ENCODE measurements at regions not wholly inside any gene's neighbourhood (a gene's known extent, or its start where the extent isn't known, plus 50 kb on each side); places are given as distances from the start of the nearest gene placed in this dataset.

- Histone ChIP-seq H3K79me1 (ENCODE audit: low read length) (peaks cover 9% of the 10 kb centered on the region), H3K36me3 (ENCODE audit: control insufficient read depth in 1 of 2, insufficient read depth in 2 of 2, low read length in 2 of 2) (peaks cover 0 to 3% of the 10 kb centered on the region in 2 experiments), H3K9me3 (ENCODE audit: insufficient read depth, low read depth, low read length) (no peaks in the 10 kb centered on the region), H2BK120ac (ENCODE audit: insufficient read depth, low read length, poor library complexity) (no peak overlapping the region), H2BK5ac (ENCODE audit: low read depth, low read length, poor library complexity) (no peak overlapping the region), H3K4me3 (ENCODE audit: low read depth, low read length) (no peak overlapping the region), H2AFZ (ENCODE audit: insufficient read depth, low read length, poor library complexity) (no peak overlapping the region), H3K18ac (ENCODE audit: low read length) (no peak overlapping the region), H4K91ac (ENCODE audit: low read depth, low read length) (no peak overlapping the region), H3K23ac (ENCODE audit: low read length) (no peak overlapping the region), H3K4me2 (ENCODE audit: low read length) (no peak overlapping the region), H3K79me2 (ENCODE audit: control insufficient read depth, insufficient read depth, low read length, poor library complexity) (no peaks in the 10 kb centered on the region), H3K4ac (ENCODE audit: low read depth, low read length) (no peak overlapping the region), H3K9ac (ENCODE audit: low read length) (no peak overlapping the region), H2BK12ac (ENCODE audit: low read length) (peak overlapping the region; percentile 58), H4K8ac (ENCODE audit: low read depth, low read length) (no peak overlapping the region), H3K27me3 (ENCODE audit: insufficient read depth, low read length) (no peaks in the 10 kb centered on the region), H3K14ac (ENCODE audit: low read length) (no peak overlapping the region), H2AK5ac (ENCODE audit: low read length) (no peak overlapping the region), H3K4me1 (ENCODE audit: control insufficient read depth in 1 of 2, insufficient read depth in 2 of 2, low read length in 2 of 2) (peaks cover 2 to 7% of the 10 kb centered on the region in 2 experiments), H4K12ac (ENCODE audit: low read depth, low read length) (no peak overlapping the region), H3K27ac (ENCODE audit: low read depth, low read length) (no peak overlapping the region)
- no CpG with 5 or more reads among the region's 4 CpGs for WGBS (ENCODE audit: extremely low coverage, insufficient coverage, insufficient read length)
- no peak for DNase-seq
Measured at GRCh38 chr4:79212311-79212710, 113.5 kb downstream of the NAA11 start.

DNA sequence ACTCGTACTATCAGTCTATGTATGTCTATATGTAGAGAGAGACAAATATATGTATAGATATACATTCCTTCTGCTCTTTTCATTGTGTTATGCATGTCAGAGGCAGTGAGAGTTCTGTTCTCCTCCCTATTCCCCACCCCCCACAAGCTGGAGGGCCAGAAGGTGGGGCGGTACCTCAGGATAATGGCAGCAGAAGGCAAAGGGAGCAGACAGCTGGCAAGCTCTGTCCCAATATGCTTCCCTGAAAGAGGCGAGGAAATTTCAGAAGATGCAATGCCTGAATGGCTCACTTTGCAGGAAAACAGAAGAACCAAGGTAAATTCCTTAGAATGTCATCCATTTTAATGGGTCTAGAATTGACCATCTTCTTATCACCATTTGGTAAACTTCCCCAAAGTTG, 114.4 kb downstream of the NAA11 start:
- H3K4me2 ChIP-seq (ENCODE audit: low read length) = no peak overlapping the region
- no CpG with 5 or more reads among the region's 3 CpGs for WGBS (ENCODE audit: extremely low coverage, insufficient coverage, insufficient read length)
- no peak overlapping the region for H3K23ac ChIP-seq (ENCODE audit: low read length)

DNA sequence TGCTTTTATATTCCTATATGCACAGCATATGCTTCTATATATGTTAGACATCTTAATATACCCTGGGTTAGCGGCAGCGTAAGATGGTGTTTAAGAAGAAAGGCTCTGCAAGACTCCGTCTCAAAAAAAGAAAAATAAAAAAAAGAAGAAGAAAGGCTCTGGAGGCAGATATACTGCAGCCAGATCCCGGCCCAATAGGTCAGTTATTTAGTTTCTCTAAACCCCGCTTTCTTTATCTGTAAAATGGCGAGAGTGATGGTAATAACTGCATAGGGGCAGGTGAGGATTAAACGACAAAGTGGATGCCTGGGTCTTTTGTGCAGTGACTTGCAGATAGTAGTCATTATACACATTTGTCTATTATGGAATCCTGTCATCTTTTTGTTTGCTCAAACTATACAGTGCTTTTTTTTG, 115.2 kb downstream of the NAA11 start:
- no CpG with 5 or more reads among the region's 7 CpGs for WGBS (ENCODE audit: extremely low coverage, insufficient coverage, insufficient read length)
- Histone ChIP-seq H3K18ac (ENCODE audit: low read length) (no peak overlapping the region), H3K9me3 (ENCODE audit: insufficient read depth, low read depth, low read length) (no peaks in the 10 kb centered on the region), H3K36me3 (ENCODE audit: control insufficient read depth in 1 of 2, insufficient read depth in 2 of 2, low read length in 2 of 2) (peaks cover 0 to 3% of the 10 kb centered on the region in 2 experiments), H2AFZ (ENCODE audit: insufficient read depth, low read length, poor library complexity) (no peak overlapping the region), H3K4ac (ENCODE audit: low read depth, low read length) (no peak overlapping the region), H4K12ac (ENCODE audit: low read depth, low read length) (no peak overlapping the region), H3K4me1 (ENCODE audit: control insufficient read depth in 1 of 2, insufficient read depth in 2 of 2, low read length in 2 of 2) (peaks cover 2 to 7% of the 10 kb centered on the region in 2 experiments), H3K27ac (ENCODE audit: low read depth, low read length) (no peak overlapping the region), H3K4me3 (ENCODE audit: low read depth, low read length) (no peak overlapping the region), H2AK5ac (ENCODE audit: low read length) (no peak overlapping the region), H3K9ac (ENCODE audit: low read length) (no peak overlapping the region), H3K79me1 (ENCODE audit: low read length) (peaks cover 9% of the 10 kb centered on the region), H3K79me2 (ENCODE audit: control insufficient read depth, insufficient read depth, low read length, poor library complexity) (no peaks in the 10 kb centered on the region), H3K14ac (ENCODE audit: low read length) (no peak overlapping the region), H3K23ac (ENCODE audit: low read length) (no peak overlapping the region), H4K8ac (ENCODE audit: low read depth, low read length) (no peak overlapping the region), H2BK120ac (ENCODE audit: insufficient read depth, low read length, poor library complexity) (no peak overlapping the region), H3K27me3 (ENCODE audit: insufficient read depth, low read length) (no peaks in the 10 kb centered on the region), H2BK5ac (ENCODE audit: low read depth, low read length, poor library complexity) (no peak overlapping the region), H4K91ac (ENCODE audit: low read depth, low read length) (peak overlapping the region; percentile 32), H2BK12ac (ENCODE audit: low read length) (no peak overlapping the region), H3K4me2 (ENCODE audit: low read length) (no peak overlapping the region)
- DNase-seq = no peak

More for the DNA sequence above, 114.4 kb downstream of the NAA11 start:
- H3K27me3 ChIP-seq (ENCODE audit: insufficient read depth, low read length) = no peaks in the 10 kb centered on the region
- H3K14ac ChIP-seq (ENCODE audit: low read length) = peak overlapping the region; percentile 80
- H2BK5ac ChIP-seq (ENCODE audit: low read depth, low read length, poor library complexity) = peak overlapping the region; percentile 21
- H3K79me1 ChIP-seq (ENCODE audit: low read length) = peaks cover 9% of the 10 kb centered on the region
- no peaks in the 10 kb centered on the region for H3K9me3 ChIP-seq (ENCODE audit: insufficient read depth, low read depth, low read length)
- H3K79me2 ChIP-seq (ENCODE audit: control insufficient read depth, insufficient read depth, low read length, poor library complexity) = no peaks in the 10 kb centered on the region
- H4K12ac ChIP-seq (ENCODE audit: low read depth, low read length) = no peak overlapping the region
- peak overlapping the region; percentile 81 for H2BK12ac ChIP-seq (ENCODE audit: low read length)
- no peak overlapping the region for H4K8ac ChIP-seq (ENCODE audit: low read depth, low read length)
- no peak overlapping the region for H3K18ac ChIP-seq (ENCODE audit: low read length)
- H3K9ac ChIP-seq (ENCODE audit: low read length) = no peak overlapping the region
- no peak overlapping the region for H2AK5ac ChIP-seq (ENCODE audit: low read length)
- H2BK120ac ChIP-seq (ENCODE audit: insufficient read depth, low read length, poor library complexity) = peak overlapping the region; percentile 47
- no peak overlapping the region for H3K4me3 ChIP-seq (ENCODE audit: low read depth, low read length)
- H4K91ac ChIP-seq (ENCODE audit: low read depth, low read length) = no peak overlapping the region
- DNase-seq = no peak
- H2AFZ ChIP-seq (ENCODE audit: insufficient read depth, low read length, poor library complexity) = no peak overlapping the region
- H3K4ac ChIP-seq (ENCODE audit: low read depth, low read length) = peak overlapping the region; percentile 24
- H3K36me3 ChIP-seq (ENCODE audit: control insufficient read depth in 1 of 2, insufficient read depth in 2 of 2, low read length in 2 of 2) = peaks cover 0 to 3% of the 10 kb centered on the region in 2 experiments
- H3K4me1 ChIP-seq (ENCODE audit: control insufficient read depth in 1 of 2, insufficient read depth in 2 of 2, low read length in 2 of 2) = peaks cover 2 to 7% of the 10 kb centered on the region in 2 experiments
- H3K27ac ChIP-seq (ENCODE audit: low read depth, low read length) = no peak overlapping the region

DNA sequence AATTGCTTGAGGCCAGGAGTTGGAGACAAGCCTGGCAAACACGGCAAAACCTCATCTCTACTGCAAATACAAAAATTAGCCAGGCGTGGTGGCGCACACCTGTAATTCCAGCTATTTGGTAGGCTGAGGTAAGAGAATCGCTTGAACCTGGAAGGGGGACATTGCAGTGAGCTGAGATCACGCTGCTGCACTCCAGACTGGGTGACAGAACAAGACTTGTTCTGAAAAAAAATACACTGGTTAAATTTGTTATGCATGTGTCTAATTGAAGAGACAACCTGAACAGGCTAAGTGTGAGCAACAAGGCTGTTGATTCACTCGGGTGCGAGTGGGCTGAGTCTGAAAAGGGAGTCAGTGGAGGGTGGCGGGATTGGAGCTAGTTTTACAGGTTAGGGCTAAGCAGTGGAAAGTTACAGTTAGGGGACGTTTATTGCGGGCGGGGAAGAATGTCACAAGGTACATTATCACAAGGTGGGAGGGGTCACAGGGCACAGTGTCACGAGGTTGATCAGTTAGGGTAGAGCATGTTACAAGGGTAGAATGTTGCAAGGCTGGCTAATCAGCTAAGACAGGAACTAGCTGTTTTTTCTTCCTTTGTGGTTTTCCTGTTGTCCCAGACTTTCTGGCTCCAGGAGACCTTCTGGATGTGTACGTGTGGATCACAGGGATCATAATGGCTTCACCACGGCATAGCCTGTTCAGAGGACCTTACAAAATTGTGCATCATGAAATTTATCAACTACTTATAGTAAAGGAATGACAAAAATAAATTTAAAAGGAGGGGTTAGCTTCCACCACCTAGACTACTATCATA, 115.8 kb downstream of the NAA11 start:
- H2AFZ ChIP-seq (ENCODE audit: insufficient read depth, low read length, poor library complexity) = peak overlapping the region; percentile 28
- H4K8ac ChIP-seq (ENCODE audit: low read depth, low read length) = no peak overlapping the region
- H2BK5ac ChIP-seq (ENCODE audit: low read depth, low read length, poor library complexity) = peak overlapping the region; percentile 61
- no peaks in the 10 kb centered on the region for H3K9me3 ChIP-seq (ENCODE audit: insufficient read depth, low read depth, low read length)
- H3K4me2 ChIP-seq (ENCODE audit: low read length) = no peak overlapping the region
- H3K4ac ChIP-seq (ENCODE audit: low read depth, low read length) = no peak overlapping the region
- no peak overlapping the region for H3K9ac ChIP-seq (ENCODE audit: low read length)
- H2AK5ac ChIP-seq (ENCODE audit: low read length) = no peak overlapping the region
- peak overlapping the region; percentile 75 for H4K91ac ChIP-seq (ENCODE audit: low read depth, low read length)
- peak overlapping the region; percentile 21 for H3K18ac ChIP-seq (ENCODE audit: low read length)
- peaks cover 9% of the 10 kb centered on the region for H3K79me1 ChIP-seq (ENCODE audit: low read length)
- peaks cover 0 to 3% of the 10 kb centered on the region in 2 experiments for H3K36me3 ChIP-seq (ENCODE audit: control insufficient read depth in 1 of 2, insufficient read depth in 2 of 2, low read length in 2 of 2)
- H3K27me3 ChIP-seq (ENCODE audit: insufficient read depth, low read length) = no peaks in the 10 kb centered on the region
- no peaks in the 10 kb centered on the region for H3K79me2 ChIP-seq (ENCODE audit: control insufficient read depth, insufficient read depth, low read length, poor library complexity)
- H2BK12ac ChIP-seq (ENCODE audit: low read length) = peak overlapping the region; percentile 81
- peak overlapping the region; percentile 33 for H3K14ac ChIP-seq (ENCODE audit: low read length)
- H3K27ac ChIP-seq (ENCODE audit: low read depth, low read length) = peak overlapping the region; percentile 81
- H2BK120ac ChIP-seq (ENCODE audit: insufficient read depth, low read length, poor library complexity) = peak overlapping the region; percentile 67
- H3K4me3 ChIP-seq (ENCODE audit: low read depth, low read length) = no peak overlapping the region
- DNase-seq = peak; percentile 62 to 80
- H4K12ac ChIP-seq (ENCODE audit: low read depth, low read length) = no peak overlapping the region
- no CpG with 5 or more reads among the region's 14 CpGs for WGBS (ENCODE audit: extremely low coverage, insufficient coverage, insufficient read length)
- H3K23ac ChIP-seq (ENCODE audit: low read length) = no peak overlapping the region
- H3K4me1 ChIP-seq (ENCODE audit: control insufficient read depth in 1 of 2, insufficient read depth in 2 of 2, low read length in 2 of 2) = peaks cover 2 to 7% of the 10 kb centered on the region in 2 experiments
